ENCODE measurements at regions not wholly inside any gene's neighbourhood (a gene's known extent, or its start where the extent isn't known, plus 50 kb on each side); places are given as distances from the start of the nearest gene placed in this dataset.

DNA sequence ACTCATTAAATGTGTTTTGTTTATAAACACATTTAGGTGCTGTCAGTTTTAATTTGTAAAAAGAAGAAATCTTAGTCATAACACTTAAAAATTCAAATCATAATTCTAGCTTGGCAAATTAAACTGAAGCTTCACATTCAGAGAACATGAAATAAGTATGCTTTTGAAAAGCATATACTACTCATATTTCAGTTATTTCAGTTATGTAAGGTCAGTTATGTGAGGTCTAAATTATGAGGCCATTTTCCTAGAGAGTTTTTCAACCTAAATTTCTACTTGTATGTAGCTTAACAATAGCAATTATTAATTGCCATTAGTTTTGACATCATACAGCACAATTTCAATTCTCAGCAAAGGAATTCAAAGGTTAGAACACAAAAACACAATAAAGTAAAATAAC is 465.0 kb downstream of the PLOD2 start:
- TF ChIP-seq, protein P1, sequence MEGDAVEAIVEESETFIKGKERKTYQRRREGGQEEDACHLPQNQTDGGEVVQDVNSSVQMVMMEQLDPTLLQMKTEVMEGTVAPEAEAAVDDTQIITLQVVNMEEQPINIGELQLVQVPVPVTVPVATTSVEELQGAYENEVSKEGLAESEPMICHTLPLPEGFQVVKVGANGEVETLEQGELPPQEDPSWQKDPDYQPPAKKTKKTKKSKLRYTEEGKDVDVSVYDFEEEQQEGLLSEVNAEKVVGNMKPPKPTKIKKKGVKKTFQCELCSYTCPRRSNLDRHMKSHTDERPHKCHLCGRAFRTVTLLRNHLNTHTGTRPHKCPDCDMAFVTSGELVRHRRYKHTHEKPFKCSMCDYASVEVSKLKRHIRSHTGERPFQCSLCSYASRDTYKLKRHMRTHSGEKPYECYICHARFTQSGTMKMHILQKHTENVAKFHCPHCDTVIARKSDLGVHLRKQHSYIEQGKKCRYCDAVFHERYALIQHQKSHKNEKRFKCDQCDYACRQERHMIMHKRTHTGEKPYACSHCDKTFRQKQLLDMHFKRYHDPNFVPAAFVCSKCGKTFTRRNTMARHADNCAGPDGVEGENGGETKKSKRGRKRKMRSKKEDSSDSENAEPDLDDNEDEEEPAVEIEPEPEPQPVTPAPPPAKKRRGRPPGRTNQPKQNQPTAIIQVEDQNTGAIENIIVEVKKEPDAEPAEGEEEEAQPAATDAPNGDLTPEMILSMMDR (conservative IDR thresholded peaks at IDR 0.05 in 1 of 2, IDR thresholded peaks at IDR 0.05 in 1 of 2; ENCODE audit: extremely low read depth in 1 of 2, insufficient read depth in 1 of 2, low read depth in 1 of 2, low read length in 2 of 2) = no peak
- TF ChIP-seq EZH2 (IDR thresholded peaks at IDR 0.05; ENCODE audit: borderline replicate concordance, low read length) = no peak
